DND-41 (cell line): ENCODE measurements at regions not wholly inside any gene's neighbourhood (a gene's known extent, or its start where the extent isn't known, plus 50 kb on each side); places are given as distances from the start of the nearest gene placed in this dataset.

Experiments
- ATAC-seq: fragments of 200-7000 bp; cut with Tn5 transposase; 3 replicates; pipeline ENCODE4 v1.9.1; 2021; ENCODE audit warnings: low read depth; ENCODE audit not compliant: insufficient read depth
- DNase-seq: peaks from one replicate; pipeline ENCODE4 v3.0.0-alpha.2; 2020
- H2AFZ ChIP-seq: 2 replicates; pipeline ENCODE4 v1.6.0; 2012; ENCODE audit warnings: low read depth, low read length
- H3K27ac ChIP-seq: 2 replicates; pipeline ENCODE4 v1.5.1; 2012; ENCODE audit warnings: low read length, inconsistent platforms
- H3K27me3 ChIP-seq: fragments of 200-600 bp; sonication (generic); 2 replicates; pipeline ENCODE4 v1.6.0; 2012; ENCODE audit warnings: low read length, mild to moderate bottlenecking, inconsistent platforms; ENCODE audit not compliant: insufficient read depth, poor library complexity
- H3K36me3 ChIP-seq: 2 replicates; pipeline ENCODE4 v1.5.1; 2012; ENCODE audit warnings: low read length, inconsistent platforms; ENCODE audit not compliant: insufficient read depth
- H3K4me1 ChIP-seq: 2 replicates; pipeline ENCODE4 v1.5.1; 2012; ENCODE audit warnings: mild to moderate bottlenecking, low read length; ENCODE audit not compliant: insufficient read depth
- H3K4me2 ChIP-seq: 2 replicates; pipeline ENCODE4 v1.6.0; 2012; ENCODE audit warnings: mild to moderate bottlenecking, moderate library complexity, low read length, inconsistent platforms; ENCODE audit not compliant: insufficient read depth
- H3K4me3 ChIP-seq, 2 experiments: fragments of 200-600 bp in 1 of 2; shearing (Covaris generic) in 1 of 2; 2 replicates each; pipeline ENCODE4 v1.5.1; 2012 to 2016; ENCODE audit warnings: inconsistent platforms in 2 of 2, low read length in 2 of 2, mild to moderate bottlenecking in 2 of 2, low read depth in 1 of 2, moderate library complexity in 1 of 2
- H3K79me2 ChIP-seq: 2 replicates; pipeline ENCODE4 v1.6.0; 2012; ENCODE audit warnings: low read length, inconsistent platforms; ENCODE audit not compliant: insufficient read depth
- H3K9ac ChIP-seq: 2 replicates; pipeline ENCODE4 v1.6.0; 2012; ENCODE audit warnings: low read depth, mild to moderate bottlenecking, inconsistent platforms, low read length, moderate library complexity
- H3K9me3 ChIP-seq: 2 replicates; pipeline ENCODE4 v1.5.1; 2012; ENCODE audit warnings: low read length, moderate library complexity, mild to moderate bottlenecking, inconsistent platforms; ENCODE audit not compliant: insufficient read depth, severe bottlenecking
- H4K20me1 ChIP-seq: 2 replicates; pipeline ENCODE4 v1.6.0; 2012; ENCODE audit warnings: low read length; ENCODE audit not compliant: insufficient read depth
- EZH2 ChIP-seq: IDR thresholded peaks from 3 replicates; pipeline ENCODE4 v1.6.1; 2012; ENCODE audit warnings: borderline replicate concordance, low read depth, mild to moderate bottlenecking, moderate library complexity, low read length, inconsistent platforms; ENCODE audit not compliant: severe bottlenecking
- TF ChIP-seq, protein P1 (sequence below): IDR thresholded peaks from 2 replicates; pipeline ENCODE4 v1.5.1; 2012; ENCODE audit warnings: borderline replicate concordance, low read length, moderate library complexity, mild to moderate bottlenecking; ENCODE audit not compliant: poor library complexity, severe bottlenecking; ENCODE audit errors: extremely low read depth

DNA sequence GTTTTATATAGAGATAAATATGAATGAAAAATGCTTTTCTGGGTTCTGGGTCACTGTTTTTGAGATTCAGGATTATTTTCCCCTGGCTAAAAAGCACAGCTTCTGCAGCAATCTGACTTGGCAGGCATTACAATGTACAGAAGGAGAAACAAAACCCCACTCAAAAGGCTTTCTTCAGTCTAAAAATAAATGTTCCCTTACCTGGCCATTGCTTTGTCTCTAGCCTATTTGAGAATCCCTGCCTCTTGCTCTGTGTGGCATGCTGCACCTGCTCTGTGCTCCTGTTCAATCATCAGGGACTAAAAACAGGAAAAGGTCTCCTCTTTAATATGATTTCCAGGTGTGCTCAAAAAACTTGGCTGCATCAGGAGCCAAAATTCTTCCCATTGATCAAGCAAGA, 187.4 kb upstream of the STAC start:
- H3K27me3 ChIP-seq = no peaks in the 10 kb centered on the region
- no peaks in the 10 kb centered on the region for H3K79me2 ChIP-seq
- ATAC-seq (no peak), DNase-seq (no peak)
- no peak overlapping the region for H3K4me2 ChIP-seq
- no peaks in the 10 kb centered on the region for H3K4me1 ChIP-seq
- H3K9ac ChIP-seq = no peak overlapping the region
- H3K4me3 ChIP-seq = no peak overlapping the region
- no peak for TF ChIP-seq EZH2
- TF ChIP-seq, protein P1, sequence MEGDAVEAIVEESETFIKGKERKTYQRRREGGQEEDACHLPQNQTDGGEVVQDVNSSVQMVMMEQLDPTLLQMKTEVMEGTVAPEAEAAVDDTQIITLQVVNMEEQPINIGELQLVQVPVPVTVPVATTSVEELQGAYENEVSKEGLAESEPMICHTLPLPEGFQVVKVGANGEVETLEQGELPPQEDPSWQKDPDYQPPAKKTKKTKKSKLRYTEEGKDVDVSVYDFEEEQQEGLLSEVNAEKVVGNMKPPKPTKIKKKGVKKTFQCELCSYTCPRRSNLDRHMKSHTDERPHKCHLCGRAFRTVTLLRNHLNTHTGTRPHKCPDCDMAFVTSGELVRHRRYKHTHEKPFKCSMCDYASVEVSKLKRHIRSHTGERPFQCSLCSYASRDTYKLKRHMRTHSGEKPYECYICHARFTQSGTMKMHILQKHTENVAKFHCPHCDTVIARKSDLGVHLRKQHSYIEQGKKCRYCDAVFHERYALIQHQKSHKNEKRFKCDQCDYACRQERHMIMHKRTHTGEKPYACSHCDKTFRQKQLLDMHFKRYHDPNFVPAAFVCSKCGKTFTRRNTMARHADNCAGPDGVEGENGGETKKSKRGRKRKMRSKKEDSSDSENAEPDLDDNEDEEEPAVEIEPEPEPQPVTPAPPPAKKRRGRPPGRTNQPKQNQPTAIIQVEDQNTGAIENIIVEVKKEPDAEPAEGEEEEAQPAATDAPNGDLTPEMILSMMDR = no peak
- no peaks in the 10 kb centered on the region for H4K20me1 ChIP-seq
- no peaks in the 10 kb centered on the region for H3K9me3 ChIP-seq
- H3K36me3 ChIP-seq = no peaks in the 10 kb centered on the region
- H3K27ac ChIP-seq = no peak overlapping the region
- no peak overlapping the region for H2AFZ ChIP-seq

DNA sequence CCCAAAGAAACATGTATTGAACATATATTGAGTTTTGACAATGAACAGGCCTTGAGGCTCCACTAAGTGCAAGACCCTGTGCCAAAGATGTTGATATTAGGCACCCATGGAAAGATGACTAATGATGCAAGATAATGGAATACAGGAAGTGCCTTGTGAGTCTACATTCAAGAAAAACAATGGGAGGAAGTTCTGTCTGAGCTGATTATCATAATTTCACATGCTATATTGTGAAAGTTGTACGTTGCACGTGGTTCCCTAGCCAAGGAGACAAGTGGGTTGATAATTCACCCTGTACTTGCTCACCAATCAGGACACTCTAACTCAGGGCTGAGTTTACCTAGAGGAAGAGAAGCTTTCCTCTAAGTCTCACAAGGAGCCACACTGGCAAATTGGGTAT, 186.9 kb upstream of the STAC start:
- Histone ChIP-seq H3K27ac (no peak overlapping the region), H2AFZ (no peak overlapping the region), H3K4me3 (no peak overlapping the region), H3K27me3 (no peaks in the 10 kb centered on the region), H3K79me2 (no peaks in the 10 kb centered on the region), H3K4me1 (no peaks in the 10 kb centered on the region), H4K20me1 (no peaks in the 10 kb centered on the region), H3K36me3 (no peaks in the 10 kb centered on the region), H3K4me2 (no peak overlapping the region), H3K9me3 (no peaks in the 10 kb centered on the region), H3K9ac (no peak overlapping the region)
- no peak for DNase-seq
- TF ChIP-seq, protein P1 = no peak
- no peak for TF ChIP-seq EZH2
- ATAC-seq = no peak

DNA sequence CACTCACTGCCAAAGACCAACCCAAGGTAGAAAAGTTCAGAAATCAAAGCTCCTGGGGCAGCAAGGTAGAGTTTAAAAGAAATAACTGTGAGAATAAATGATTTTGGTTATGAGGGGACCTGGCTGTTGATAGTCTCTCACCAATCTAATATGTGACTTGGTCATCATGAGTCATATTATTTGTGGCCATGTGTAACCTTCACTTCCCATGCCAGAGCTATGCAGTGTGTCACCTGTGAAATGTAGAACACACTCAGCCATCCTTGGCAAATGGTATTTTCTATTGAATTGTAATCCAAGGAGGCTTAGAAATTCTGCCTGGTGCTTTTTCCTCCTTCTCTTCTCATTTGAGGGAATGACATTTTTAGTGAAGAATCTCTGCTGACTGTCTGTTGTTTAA, 184.2 kb upstream of the STAC start:
- H2AFZ ChIP-seq = no peak overlapping the region
- no peak overlapping the region for H3K4me3 ChIP-seq
- no peak overlapping the region for H3K27ac ChIP-seq
- TF ChIP-seq, protein P1 = no peak
- TF ChIP-seq EZH2 = no peak
- H3K4me2 ChIP-seq = no peak overlapping the region
- no peaks in the 10 kb centered on the region for H3K36me3 ChIP-seq
- H3K9me3 ChIP-seq = no peaks in the 10 kb centered on the region
- no peak overlapping the region for H3K9ac ChIP-seq
- no peaks in the 10 kb centered on the region for H3K79me2 ChIP-seq
- H3K4me1 ChIP-seq = no peaks in the 10 kb centered on the region
- DNase-seq (no peak), ATAC-seq (no peak)
- no peaks in the 10 kb centered on the region for H4K20me1 ChIP-seq
- H3K27me3 ChIP-seq = no peaks in the 10 kb centered on the region

DNA sequence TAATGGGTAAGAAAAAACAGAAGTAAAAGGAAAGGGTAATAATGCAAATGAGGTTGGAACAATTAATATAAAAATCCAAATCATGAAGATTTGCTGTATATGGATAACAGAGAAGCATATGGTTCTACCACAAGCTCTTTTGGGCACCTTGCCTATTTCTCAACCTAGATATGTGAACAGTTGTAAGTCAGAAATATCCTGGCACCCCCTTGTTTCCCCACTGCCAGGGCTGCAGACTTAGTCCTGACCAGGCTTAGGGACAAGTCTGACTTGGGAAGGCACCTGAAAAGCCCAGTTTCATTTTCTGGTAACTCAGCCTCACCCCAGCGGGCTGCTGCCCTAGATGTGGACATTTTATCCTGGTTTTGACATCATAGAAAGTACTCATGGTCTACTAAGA, 183.2 kb upstream of the STAC start:
- Histone ChIP-seq H3K79me2 (no peaks in the 10 kb centered on the region), H3K27me3 (no peaks in the 10 kb centered on the region), H3K36me3 (no peaks in the 10 kb centered on the region), H3K4me1 (no peaks in the 10 kb centered on the region), H3K4me2 (no peak overlapping the region), H4K20me1 (no peaks in the 10 kb centered on the region), H3K27ac (no peak overlapping the region), H3K9ac (no peak overlapping the region), H3K4me3 (no peak overlapping the region), H3K9me3 (no peaks in the 10 kb centered on the region), H2AFZ (no peak overlapping the region)
- no peak for TF ChIP-seq EZH2
- TF ChIP-seq, protein P1 = no peak
- DNase-seq (no peak), ATAC-seq (no peak)
